Mononuclear cell (primary cell): ENCODE measurements at regions not wholly inside any gene's neighbourhood (a gene's known extent, or its start where the extent isn't known, plus 50 kb on each side); places are given as distances from the start of the nearest gene placed in this dataset.

Experiments used
- H3K27me3 ChIP-seq: 2 replicates; pipeline ENCODE4 v1.6.0; 2011; ENCODE audit warnings: low read length, control low read depth; ENCODE audit not compliant: insufficient read depth
- H3K4me1 ChIP-seq: 2 replicates; pipeline ENCODE4 v1.5.1; 2011; ENCODE audit warnings: mild to moderate bottlenecking, low read length, control low read depth; ENCODE audit not compliant: insufficient read depth
- H3K4me3 ChIP-seq: 2 replicates; pipeline ENCODE4 v1.5.1; 2011; ENCODE audit warnings: mild to moderate bottlenecking, low read length, moderate library complexity
- H3K9me3 ChIP-seq: 2 replicates; pipeline ENCODE4 v1.5.1; 2011; ENCODE audit warnings: low read depth, mild to moderate bottlenecking, control low read depth, low read length

DNA sequence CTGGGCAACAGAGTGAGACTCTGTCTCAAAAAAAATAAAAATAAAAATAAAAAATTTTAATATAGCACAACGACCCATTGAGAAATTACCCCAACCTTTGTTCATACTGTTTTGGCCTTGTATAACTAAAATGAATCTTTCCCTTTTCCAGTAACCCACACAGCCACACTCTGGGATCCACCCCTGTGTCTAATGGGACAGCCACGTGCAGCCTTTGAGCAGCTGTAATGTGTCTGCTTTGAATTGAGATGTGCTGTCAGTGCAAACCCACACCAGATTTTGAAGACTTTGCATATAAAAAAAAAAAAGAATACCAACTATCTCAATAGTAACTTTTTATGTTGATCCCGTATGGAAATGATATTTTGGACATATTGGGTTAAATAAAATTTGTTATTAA lies 112.7 kb upstream of the UBL3 start:
- Histone ChIP-seq H3K4me1 (no peaks in the 10 kb centered on the region), H3K27me3 (no peaks in the 10 kb centered on the region), H3K4me3 (no peak overlapping the region), H3K9me3 (no peaks in the 10 kb centered on the region)

GRCh38 chr13:29961036-29961670 lies 110.7 kb upstream of the UBL3 start:
- no peak overlapping the region for H3K4me3 ChIP-seq

GRCh38 chr13:29959603-29960002 lies 109.2 kb upstream of the UBL3 start:
- H3K27me3 ChIP-seq = no peaks in the 10 kb centered on the region
- H3K9me3 ChIP-seq = no peaks in the 10 kb centered on the region
- H3K4me1 ChIP-seq = peaks cover 6% of the 10 kb centered on the region
- no peak overlapping the region for H3K4me3 ChIP-seq

More at GRCh38 chr13:29961036-29961670, 110.7 kb upstream of the UBL3 start:
- H3K4me1 ChIP-seq = no peaks in the 10 kb centered on the region
- H3K27me3 ChIP-seq = no peaks in the 10 kb centered on the region
- H3K9me3 ChIP-seq = no peaks in the 10 kb centered on the region

DNA sequence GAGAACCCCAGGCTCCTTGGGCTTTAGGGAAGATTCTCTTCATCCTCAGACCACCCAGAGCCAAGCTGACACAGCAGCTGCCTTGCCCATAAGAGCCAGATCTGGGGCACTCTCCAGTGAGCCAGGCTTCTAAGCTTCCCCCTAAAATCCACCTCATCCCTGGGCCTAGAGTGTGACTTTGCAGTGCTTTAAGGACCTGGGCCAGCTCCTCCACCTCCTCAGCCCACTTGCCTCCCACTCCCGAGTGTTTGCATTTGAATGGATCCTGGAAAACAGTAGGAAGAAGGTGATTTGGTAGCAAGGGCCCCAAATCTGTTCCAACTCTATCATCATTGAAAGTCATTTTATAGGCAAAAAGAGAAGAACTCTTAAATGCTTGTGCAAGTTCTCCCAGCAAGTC lies 108.7 kb upstream of the UBL3 start:
- Histone ChIP-seq H3K4me1 (peaks cover 11% of the 10 kb centered on the region), H3K9me3 (no peaks in the 10 kb centered on the region), H3K27me3 (no peaks in the 10 kb centered on the region), H3K4me3 (no peak overlapping the region)

DNA sequence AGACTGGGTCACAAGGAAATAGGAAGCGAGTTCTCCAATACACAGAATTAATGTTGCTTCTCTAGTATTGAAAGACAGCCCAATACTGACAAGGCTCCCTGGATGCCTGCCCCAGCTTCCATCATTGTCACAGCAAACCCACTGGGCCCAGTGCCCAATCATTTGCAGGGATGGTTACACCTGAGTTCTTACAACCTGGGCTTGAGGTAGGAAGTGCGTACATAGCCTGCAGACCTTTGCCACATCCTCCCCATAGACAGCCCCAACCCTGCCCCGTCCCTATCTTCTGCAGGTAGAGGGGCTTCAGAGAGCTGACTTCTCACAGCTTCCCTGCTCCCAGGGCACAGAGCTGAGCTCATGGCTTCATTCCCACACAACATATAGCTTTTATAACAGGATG lies 108.1 kb upstream of the UBL3 start:
- H3K4me3 ChIP-seq = no peak overlapping the region
- H3K27me3 ChIP-seq = no peaks in the 10 kb centered on the region
- H3K4me1 ChIP-seq = peaks cover 17% of the 10 kb centered on the region
- H3K9me3 ChIP-seq = no peaks in the 10 kb centered on the region

DNA sequence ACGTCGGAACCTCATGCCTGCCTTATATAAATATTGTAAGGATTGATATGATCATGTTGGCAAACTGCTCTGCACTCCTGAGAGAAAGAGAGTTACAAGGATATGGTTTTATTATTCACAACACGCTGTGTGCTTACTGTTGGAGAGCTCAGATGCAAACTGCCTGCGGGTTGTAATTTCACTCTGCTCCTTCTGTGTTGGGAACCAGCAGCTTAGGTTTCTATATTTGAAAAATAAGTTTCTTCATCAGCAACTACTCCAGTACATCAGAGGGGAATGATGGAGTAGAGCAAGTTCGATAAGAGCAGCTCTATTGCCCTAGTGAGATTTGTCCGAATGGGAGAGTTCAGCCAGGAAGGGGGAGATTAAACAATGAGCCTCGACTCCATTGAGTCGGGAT lies 106.9 kb upstream of the UBL3 start:
- no peak overlapping the region for H3K4me3 ChIP-seq
- no peaks in the 10 kb centered on the region for H3K27me3 ChIP-seq
- H3K9me3 ChIP-seq = no peaks in the 10 kb centered on the region
- peaks cover 20% of the 10 kb centered on the region for H3K4me1 ChIP-seq

DNA sequence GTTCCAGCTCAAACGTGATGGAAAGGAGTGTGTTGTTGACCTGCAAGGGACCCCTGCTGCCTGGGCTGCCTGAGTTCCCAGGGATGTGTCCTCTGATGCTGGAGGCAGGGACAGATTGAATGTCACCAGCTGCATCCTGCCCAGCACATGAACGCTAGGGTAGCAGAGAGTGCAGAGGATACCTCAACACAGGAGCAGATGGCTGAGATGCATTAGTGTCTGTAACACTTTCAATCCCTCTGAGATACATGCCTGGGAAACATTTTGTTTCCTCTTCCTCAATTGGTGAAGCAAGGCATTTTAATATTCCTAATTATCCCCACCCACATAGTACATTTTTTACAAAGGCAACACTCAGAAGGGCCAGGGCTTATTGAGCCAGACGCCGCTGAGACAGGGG lies 106.4 kb upstream of the UBL3 start:
- no peak overlapping the region for H3K4me3 ChIP-seq
- H3K4me1 ChIP-seq = peaks cover 20% of the 10 kb centered on the region
- H3K27me3 ChIP-seq = no peaks in the 10 kb centered on the region
- H3K9me3 ChIP-seq = no peaks in the 10 kb centered on the region

- no peak overlapping the region for H3K4me3 ChIP-seq
Observed at GRCh38 chr13:29955137-29955650, 104.8 kb upstream of the UBL3 start.

DNA sequence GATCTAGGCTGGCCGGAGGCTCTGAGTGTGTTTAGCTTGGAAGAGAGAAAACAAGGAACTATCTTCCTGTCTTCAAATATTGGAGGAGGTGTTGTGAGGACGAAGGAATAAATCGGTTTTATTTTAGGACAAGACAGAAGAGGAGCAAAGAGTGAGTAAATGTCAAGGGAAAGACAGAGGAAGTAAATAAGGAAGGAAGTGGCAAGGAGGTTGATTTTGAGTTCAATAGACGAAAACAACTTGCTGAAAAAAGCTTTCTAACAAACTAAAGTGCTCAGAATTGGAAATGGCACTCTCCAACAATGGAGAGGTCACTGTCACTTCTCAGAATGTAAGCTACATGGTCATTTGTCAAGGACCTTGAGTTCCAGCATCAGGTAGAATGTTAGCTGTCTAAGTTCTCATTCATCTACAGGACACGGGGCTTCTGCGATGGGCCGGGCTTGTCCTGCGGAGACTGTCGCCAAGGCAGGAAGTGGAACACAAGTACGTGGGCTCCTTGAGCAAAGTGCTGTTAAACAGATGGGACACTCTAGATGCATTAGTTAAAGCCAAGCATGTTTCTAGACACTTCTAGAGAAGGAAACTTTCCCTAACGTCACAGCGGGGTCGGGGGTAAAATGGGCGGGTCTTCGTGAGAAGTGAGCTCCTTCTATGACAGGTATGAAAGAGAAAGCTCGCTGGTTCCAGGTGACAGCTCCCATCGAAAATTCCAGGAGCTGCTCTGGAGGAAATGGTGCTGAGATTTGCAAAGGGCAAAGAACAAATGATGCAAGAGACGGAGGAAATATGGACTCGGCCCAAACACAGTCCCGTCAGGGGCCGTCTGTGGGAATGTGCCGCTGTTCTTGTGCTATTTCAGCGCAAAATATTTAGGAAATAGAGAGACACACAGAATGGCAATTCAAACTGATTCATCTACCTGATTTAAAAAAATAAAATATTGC lies 103.9 kb upstream of the UBL3 start:
- Histone ChIP-seq H3K27me3 (no peaks in the 10 kb centered on the region), H3K4me1 (peaks cover 20% of the 10 kb centered on the region), H3K9me3 (no peaks in the 10 kb centered on the region), H3K4me3 (no peak overlapping the region)

More at GRCh38 chr13:29955137-29955650, 104.8 kb upstream of the UBL3 start:
- no peaks in the 10 kb centered on the region for H3K9me3 ChIP-seq
- peaks cover 20% of the 10 kb centered on the region for H3K4me1 ChIP-seq
- H3K27me3 ChIP-seq = no peaks in the 10 kb centered on the region

DNA sequence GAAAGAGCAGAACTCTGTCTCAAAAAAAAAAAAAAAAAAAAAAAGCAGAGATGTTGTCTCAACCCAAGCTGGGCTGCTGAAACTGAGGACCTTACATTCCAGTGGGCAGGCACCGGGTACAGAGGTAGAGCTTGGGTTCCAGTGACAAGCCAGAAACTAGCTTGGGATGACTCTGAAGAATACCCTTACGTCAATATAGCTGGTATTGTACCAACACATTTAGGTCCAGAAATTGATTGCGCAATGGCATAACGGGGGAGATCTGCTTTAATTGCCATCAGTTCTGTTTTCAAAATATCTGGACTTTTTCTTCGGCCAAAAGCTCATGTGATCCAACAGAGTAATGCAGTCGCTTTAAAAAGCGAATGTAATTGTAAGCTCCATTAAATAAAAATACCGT lies 103.1 kb upstream of the UBL3 start:
- Histone ChIP-seq H3K4me3 (no peak overlapping the region), H3K27me3 (no peaks in the 10 kb centered on the region), H3K9me3 (no peaks in the 10 kb centered on the region), H3K4me1 (peaks cover 20% of the 10 kb centered on the region)

DNA sequence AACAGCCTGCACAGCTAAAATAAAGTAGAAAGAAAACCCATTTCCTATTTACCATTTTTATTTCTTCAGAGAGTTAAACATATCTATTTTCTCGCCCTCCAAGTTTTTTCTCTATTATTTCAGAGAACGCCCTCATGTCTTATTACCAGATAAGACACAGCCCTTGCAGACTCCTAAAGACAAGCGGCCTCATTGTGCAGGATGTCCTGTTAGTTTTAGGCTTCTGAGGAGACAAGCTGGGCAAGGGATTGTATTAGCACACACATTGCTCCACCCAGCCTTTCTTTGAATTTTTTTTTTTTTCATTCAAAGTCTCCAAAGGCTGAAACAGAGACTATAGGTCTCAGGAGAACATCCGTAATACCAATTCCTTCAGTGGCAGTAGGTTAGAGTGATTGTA lies 101.8 kb upstream of the UBL3 start:
- no peaks in the 10 kb centered on the region for H3K9me3 ChIP-seq
- peaks cover 20% of the 10 kb centered on the region for H3K4me1 ChIP-seq
- no peaks in the 10 kb centered on the region for H3K27me3 ChIP-seq
- H3K4me3 ChIP-seq = no peak overlapping the region

- no peaks in the 10 kb centered on the region for H3K9me3 ChIP-seq
- no peaks in the 10 kb centered on the region for H3K27me3 ChIP-seq
- H3K4me3 ChIP-seq = no peak overlapping the region
- peaks cover 10% of the 10 kb centered on the region for H3K4me1 ChIP-seq
Observed at GRCh38 chr13:29948791-29949190, 98.4 kb upstream of the UBL3 start.

DNA sequence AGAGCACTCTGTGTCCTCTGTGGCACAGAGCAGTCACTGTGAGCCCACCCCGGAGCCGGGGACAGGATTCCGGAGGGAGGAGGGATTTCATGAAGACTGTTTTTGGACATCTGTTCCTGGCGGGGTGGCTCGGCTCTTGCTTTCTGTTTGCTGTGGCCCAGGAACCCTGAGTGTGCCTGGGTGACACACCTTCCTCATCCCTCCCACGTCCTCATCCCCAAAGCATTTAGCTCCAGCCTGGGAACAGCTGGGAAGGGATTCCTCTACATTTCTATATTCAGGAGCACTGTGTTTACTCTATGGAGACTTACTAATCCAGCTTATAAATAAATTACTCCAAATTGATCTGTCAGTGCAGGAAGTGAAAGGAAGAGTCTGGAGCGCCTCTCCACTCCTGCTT lies 97.8 kb upstream of the UBL3 start:
- no peaks in the 10 kb centered on the region for H3K27me3 ChIP-seq
- no peaks in the 10 kb centered on the region for H3K9me3 ChIP-seq
- no peak overlapping the region for H3K4me3 ChIP-seq
- H3K4me1 ChIP-seq = peaks cover 8% of the 10 kb centered on the region

DNA sequence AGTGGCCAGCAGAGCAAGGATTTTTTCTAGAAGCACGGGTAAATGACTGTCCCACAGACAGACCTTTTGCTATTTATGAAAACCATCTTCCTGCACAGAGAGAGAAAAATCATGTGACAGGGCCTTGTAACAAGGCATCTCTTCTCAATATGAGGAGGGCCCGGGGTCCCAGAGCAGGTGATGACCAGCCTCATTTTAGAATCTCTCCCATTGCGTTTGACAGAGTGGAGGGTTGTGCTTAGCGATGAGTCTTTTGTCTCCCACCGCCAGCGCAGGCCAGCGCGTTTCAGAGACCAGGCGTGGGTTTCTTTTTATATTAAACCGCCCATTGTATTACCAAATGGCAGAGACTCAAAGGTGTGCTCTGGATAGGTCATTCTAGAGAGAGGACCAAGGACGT lies 97.4 kb upstream of the UBL3 start:
- Histone ChIP-seq H3K9me3 (no peaks in the 10 kb centered on the region), H3K27me3 (no peaks in the 10 kb centered on the region), H3K4me3 (no peak overlapping the region), H3K4me1 (peaks cover 7% of the 10 kb centered on the region)

GRCh38 chr13:29946093-29946492 lies 95.7 kb upstream of the UBL3 start:
- Histone ChIP-seq H3K4me3 (no peak overlapping the region), H3K27me3 (no peaks in the 10 kb centered on the region), H3K9me3 (no peaks in the 10 kb centered on the region), H3K4me1 (peaks cover 7% of the 10 kb centered on the region)
